HEK293T (cell line): ENCODE measurements at regions not wholly inside any gene's neighbourhood (a gene's known extent, or its start where the extent isn't known, plus 50 kb on each side); places are given as distances from the start of the nearest gene placed in this dataset.

Source experiments
- ARNT ChIP-seq: fragments of 450-650 bp; IDR thresholded peaks from 2 replicates; pipeline ENCODE4 v1.6.1; 2017; ENCODE audit warnings: mild to moderate bottlenecking
- ELF4 ChIP-seq: fragments of 450-650 bp; IDR thresholded peaks from 2 replicates; pipeline ENCODE4 v1.6.1; 2017; ENCODE audit warnings: antibody characterized with exemption
- FOXM1 ChIP-seq: fragments of 450-650 bp; IDR thresholded peaks from 2 replicates; pipeline ENCODE4 v1.6.1; 2017; ENCODE audit warnings: mild to moderate bottlenecking, borderline replicate concordance
- L3MBTL2 ChIP-seq: fragments of 450-650 bp; conservative IDR thresholded peaks from 2 replicates; pipeline ENCODE4 v1.6.1; 2016; ENCODE audit warnings: mild to moderate bottlenecking
- PKNOX1 ChIP-seq: fragments of 450-650 bp; IDR thresholded peaks from 2 replicates; pipeline ENCODE4 v1.6.1; 2016
- SP1 ChIP-seq: fragments of 450-650 bp; IDR thresholded peaks from 2 replicates; pipeline ENCODE4 v1.6.1; 2017
- SUZ12 ChIP-seq: fragments of 450-650 bp; IDR thresholded peaks from 2 replicates; pipeline ENCODE4 v1.6.1; 2016; ENCODE audit warnings: mild to moderate bottlenecking

GRCh38 chr3:160106905-160107861 is 118.0 kb upstream of the C3orf80 start:
- TF ChIP-seq ARNT (no peak), SUZ12 (no peak), PKNOX1 (no peak), L3MBTL2 (no peak), ELF4 (no peak), FOXM1 (no peak), SP1 (no peak)
